ENCODE measurements at regions not wholly inside any gene's neighbourhood (a gene's known extent, or its start where the extent isn't known, plus 50 kb on each side); places are given as distances from the start of the nearest gene placed in this dataset.
"Not testable (repeated sequence)": the region's sequence is repeated elsewhere in the genome, so short reads cannot be mapped to it uniquely, and the experiment has no call there.

GRCh38 chr12:126974779-126975178, 1292.2 kb upstream of the TMEM132C start:
- DNase-seq: no peak
- Mint-ChIP-seq H3K36me3 (ENCODE audit: insufficient read depth, unreplicated experiment) (no peaks in the 10 kb centered on the region), H3K27me3 (ENCODE audit: unreplicated experiment) (no peaks in the 10 kb centered on the region), H3K9me3 (ENCODE audit: low read depth, unreplicated experiment) (peaks cover 9% of the 10 kb centered on the region), H3K4me1 (ENCODE audit: low read depth, unreplicated experiment) (no peaks in the 10 kb centered on the region), H3K4me3 (ENCODE audit: low read depth, unreplicated experiment) (no peak overlapping the region), H3K27ac (ENCODE audit: unreplicated experiment) (no peak overlapping the region)
- no peak for TF ChIP-seq CTCF (IDR thresholded peaks at IDR 0.05; ENCODE audit: unreplicated experiment)
- BruUV-seq (replicated peaks): no TSS peak
- intact Hi-C loops (cut with micrococcal nuclease; ENCODE audit: unreplicated experiment): no loop called here
- CTCF ChIA-PET: no interaction called here

DNA sequence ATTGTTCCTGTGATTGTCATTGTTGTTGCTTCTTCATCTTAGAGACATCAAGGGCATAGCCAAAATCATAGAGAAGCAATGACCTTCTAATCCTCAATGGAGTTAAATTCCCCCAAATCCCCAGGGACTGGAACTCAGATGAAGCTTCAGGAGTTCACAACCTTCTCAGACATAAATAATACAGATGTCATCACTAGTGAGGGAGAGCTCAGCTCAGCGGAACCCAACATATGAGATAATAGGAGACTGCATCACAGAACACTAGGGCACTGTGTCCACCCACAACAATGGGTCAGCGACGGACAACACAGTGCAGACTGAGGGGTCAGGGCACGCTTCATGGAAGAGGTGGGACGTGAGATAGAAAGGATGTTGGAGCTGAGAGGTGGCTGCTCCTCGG, 1290.4 kb upstream of the TMEM132C start:
- CTCF ChIA-PET: no interaction called here
- Mint-ChIP-seq H3K4me1 (ENCODE audit: low read depth, unreplicated experiment) (no peaks in the 10 kb centered on the region), H3K27me3 (ENCODE audit: unreplicated experiment) (no peaks in the 10 kb centered on the region), H3K4me3 (ENCODE audit: low read depth, unreplicated experiment) (no peak overlapping the region), H3K27ac (ENCODE audit: unreplicated experiment) (no peak overlapping the region), H3K36me3 (ENCODE audit: insufficient read depth, unreplicated experiment) (no peaks in the 10 kb centered on the region), H3K9me3 (ENCODE audit: low read depth, unreplicated experiment) (peaks cover 11% of the 10 kb centered on the region)
- intact Hi-C loops (cut with micrococcal nuclease; ENCODE audit: unreplicated experiment): no loop called here
- no TSS peak for BruUV-seq (replicated peaks)
- no peak for TF ChIP-seq CTCF (IDR thresholded peaks at IDR 0.05; ENCODE audit: unreplicated experiment)
- no peak for DNase-seq

DNA sequence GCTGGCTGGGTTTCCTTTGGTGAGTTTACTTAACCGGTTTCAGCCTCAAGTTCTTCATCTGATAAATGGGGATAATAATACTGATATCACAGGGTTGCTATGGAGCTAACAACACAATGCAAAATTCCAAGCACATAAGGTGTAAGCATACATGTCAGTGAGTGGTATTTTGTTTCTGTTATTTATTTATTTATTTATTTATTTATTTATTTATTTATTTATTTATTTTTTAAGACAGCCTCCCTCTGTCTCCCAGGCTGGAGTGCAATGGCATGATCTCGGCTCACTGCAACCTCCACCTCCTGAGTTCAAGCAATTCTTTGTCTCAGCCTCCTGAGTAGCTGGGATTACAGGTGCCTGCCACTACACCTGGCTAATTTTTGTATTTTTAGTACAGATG, 1287.4 kb upstream of the TMEM132C start:
- intact Hi-C loops (cut with micrococcal nuclease; ENCODE audit: unreplicated experiment); H3K4me1 Mint-ChIP-seq (ENCODE audit: low read depth, unreplicated experiment); BruUV-seq (replicated peaks); H3K27ac Mint-ChIP-seq (ENCODE audit: unreplicated experiment); H3K27me3 Mint-ChIP-seq (ENCODE audit: unreplicated experiment); CTCF ChIA-PET; H3K9me3 Mint-ChIP-seq (ENCODE audit: low read depth, unreplicated experiment); H3K36me3 Mint-ChIP-seq (ENCODE audit: insufficient read depth, unreplicated experiment); DNase-seq; H3K4me3 Mint-ChIP-seq (ENCODE audit: low read depth, unreplicated experiment): not testable (repeated sequence)

DNA sequence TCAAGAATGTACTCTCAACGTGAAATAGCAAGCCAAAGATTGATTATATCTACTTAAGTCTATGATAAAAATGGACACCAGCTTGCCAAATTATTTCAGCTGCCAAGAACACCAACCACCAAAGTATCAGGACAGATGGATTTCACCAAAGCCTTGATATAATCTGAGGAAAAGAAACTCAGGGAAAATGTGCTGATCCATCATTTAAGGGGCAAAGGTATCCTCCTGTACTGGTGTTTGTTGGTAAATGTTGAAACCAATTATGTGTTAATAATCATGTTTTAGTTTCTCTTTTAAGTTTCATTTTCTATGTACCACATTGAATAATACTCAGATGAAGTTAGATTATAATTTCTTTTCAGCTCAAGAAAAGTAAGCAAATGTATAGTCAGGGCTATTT, 1284.3 kb upstream of the TMEM132C start:
- Mint-ChIP-seq H3K4me3 (ENCODE audit: low read depth, unreplicated experiment) (no peak overlapping the region), H3K9me3 (ENCODE audit: low read depth, unreplicated experiment) (peaks cover 5% of the 10 kb centered on the region), H3K27ac (ENCODE audit: unreplicated experiment) (no peak overlapping the region), H3K27me3 (ENCODE audit: unreplicated experiment) (no peaks in the 10 kb centered on the region), H3K36me3 (ENCODE audit: insufficient read depth, unreplicated experiment) (no peaks in the 10 kb centered on the region), H3K4me1 (ENCODE audit: low read depth, unreplicated experiment) (no peaks in the 10 kb centered on the region)
- no TSS peak for BruUV-seq (replicated peaks)
- CTCF ChIA-PET: no interaction called here
- intact Hi-C loops (cut with micrococcal nuclease; ENCODE audit: unreplicated experiment): no loop called here
- TF ChIP-seq CTCF (IDR thresholded peaks at IDR 0.05; ENCODE audit: unreplicated experiment): no peak
- DNase-seq: no peak

DNA sequence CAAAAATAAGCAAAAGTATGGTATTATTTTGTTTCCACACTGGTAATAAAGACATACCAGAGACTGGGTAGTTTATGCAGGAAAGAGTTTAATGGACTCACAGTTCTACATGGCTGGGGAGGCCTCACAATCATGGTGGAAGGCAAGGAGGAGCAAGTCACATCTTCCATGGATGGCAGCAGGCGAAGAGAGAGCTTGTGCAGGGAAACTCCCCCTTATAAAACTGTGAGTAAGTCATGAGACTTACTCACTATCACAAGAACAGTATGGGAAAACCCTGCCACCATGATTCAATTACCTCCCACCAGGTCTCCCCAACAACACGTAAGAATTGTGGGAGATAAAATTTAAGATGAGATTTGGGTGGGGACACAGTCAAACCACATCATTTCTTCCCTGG, 1283.2 kb upstream of the TMEM132C start:
- H3K27me3 Mint-ChIP-seq (ENCODE audit: unreplicated experiment); H3K4me3 Mint-ChIP-seq (ENCODE audit: low read depth, unreplicated experiment); CTCF ChIA-PET; BruUV-seq (replicated peaks); intact Hi-C loops (cut with micrococcal nuclease; ENCODE audit: unreplicated experiment); H3K4me1 Mint-ChIP-seq (ENCODE audit: low read depth, unreplicated experiment); H3K9me3 Mint-ChIP-seq (ENCODE audit: low read depth, unreplicated experiment); H3K36me3 Mint-ChIP-seq (ENCODE audit: insufficient read depth, unreplicated experiment); H3K27ac Mint-ChIP-seq (ENCODE audit: unreplicated experiment); DNase-seq: not testable (repeated sequence)

- not testable (repeated sequence) for H3K27ac Mint-ChIP-seq (ENCODE audit: unreplicated experiment)
Observed at GRCh38 chr12:126985663-126986062, 1281.3 kb upstream of the TMEM132C start.

More at GRCh38 chr12:126985663-126986062, 1281.3 kb upstream of the TMEM132C start:
- BruUV-seq (replicated peaks); DNase-seq; H3K36me3 Mint-ChIP-seq (ENCODE audit: insufficient read depth, unreplicated experiment); CTCF ChIA-PET; H3K27me3 Mint-ChIP-seq (ENCODE audit: unreplicated experiment); H3K4me3 Mint-ChIP-seq (ENCODE audit: low read depth, unreplicated experiment); H3K4me1 Mint-ChIP-seq (ENCODE audit: low read depth, unreplicated experiment); intact Hi-C loops (cut with micrococcal nuclease; ENCODE audit: unreplicated experiment); H3K9me3 Mint-ChIP-seq (ENCODE audit: low read depth, unreplicated experiment): not testable (repeated sequence)
